ENCODE measurements at regions not wholly inside any gene's neighbourhood (a gene's known extent, or its start where the extent isn't known, plus 50 kb on each side); places are given as distances from the start of the nearest gene placed in this dataset.

DNA sequence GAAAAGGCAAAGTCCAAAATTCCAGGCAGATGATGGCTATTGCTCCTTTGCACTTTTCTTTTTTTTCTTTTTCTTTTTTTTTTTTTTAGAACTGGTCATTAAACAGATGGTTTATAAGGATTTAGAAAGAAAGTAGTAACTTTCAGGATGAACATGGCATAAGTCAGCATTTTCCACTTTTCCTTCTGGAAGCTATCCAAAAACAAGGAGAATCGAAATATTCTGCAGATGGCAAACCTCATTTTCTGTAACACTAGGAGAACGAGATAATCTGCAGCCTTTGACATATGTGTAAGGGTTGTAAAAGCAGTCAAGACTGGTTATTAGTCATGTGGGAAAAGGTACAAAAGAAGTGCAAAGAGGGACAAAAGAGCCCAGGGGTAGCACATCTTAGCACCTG is 69.1 kb upstream of the PUM3 start:
- ChIA-PET POLR2A (no interaction called here), CTCF (no interaction called here)
- H3K27ac ChIP-seq (ENCODE audit: extremely low read depth, low read depth, low read length), result no peak overlapping the region
- TF ChIP-seq ZNF530 (tag by site-specific recombination; IDR thresholded peaks at IDR 0.05; ENCODE audit: low read depth), result no peak
- TF ChIP-seq, protein P1, sequence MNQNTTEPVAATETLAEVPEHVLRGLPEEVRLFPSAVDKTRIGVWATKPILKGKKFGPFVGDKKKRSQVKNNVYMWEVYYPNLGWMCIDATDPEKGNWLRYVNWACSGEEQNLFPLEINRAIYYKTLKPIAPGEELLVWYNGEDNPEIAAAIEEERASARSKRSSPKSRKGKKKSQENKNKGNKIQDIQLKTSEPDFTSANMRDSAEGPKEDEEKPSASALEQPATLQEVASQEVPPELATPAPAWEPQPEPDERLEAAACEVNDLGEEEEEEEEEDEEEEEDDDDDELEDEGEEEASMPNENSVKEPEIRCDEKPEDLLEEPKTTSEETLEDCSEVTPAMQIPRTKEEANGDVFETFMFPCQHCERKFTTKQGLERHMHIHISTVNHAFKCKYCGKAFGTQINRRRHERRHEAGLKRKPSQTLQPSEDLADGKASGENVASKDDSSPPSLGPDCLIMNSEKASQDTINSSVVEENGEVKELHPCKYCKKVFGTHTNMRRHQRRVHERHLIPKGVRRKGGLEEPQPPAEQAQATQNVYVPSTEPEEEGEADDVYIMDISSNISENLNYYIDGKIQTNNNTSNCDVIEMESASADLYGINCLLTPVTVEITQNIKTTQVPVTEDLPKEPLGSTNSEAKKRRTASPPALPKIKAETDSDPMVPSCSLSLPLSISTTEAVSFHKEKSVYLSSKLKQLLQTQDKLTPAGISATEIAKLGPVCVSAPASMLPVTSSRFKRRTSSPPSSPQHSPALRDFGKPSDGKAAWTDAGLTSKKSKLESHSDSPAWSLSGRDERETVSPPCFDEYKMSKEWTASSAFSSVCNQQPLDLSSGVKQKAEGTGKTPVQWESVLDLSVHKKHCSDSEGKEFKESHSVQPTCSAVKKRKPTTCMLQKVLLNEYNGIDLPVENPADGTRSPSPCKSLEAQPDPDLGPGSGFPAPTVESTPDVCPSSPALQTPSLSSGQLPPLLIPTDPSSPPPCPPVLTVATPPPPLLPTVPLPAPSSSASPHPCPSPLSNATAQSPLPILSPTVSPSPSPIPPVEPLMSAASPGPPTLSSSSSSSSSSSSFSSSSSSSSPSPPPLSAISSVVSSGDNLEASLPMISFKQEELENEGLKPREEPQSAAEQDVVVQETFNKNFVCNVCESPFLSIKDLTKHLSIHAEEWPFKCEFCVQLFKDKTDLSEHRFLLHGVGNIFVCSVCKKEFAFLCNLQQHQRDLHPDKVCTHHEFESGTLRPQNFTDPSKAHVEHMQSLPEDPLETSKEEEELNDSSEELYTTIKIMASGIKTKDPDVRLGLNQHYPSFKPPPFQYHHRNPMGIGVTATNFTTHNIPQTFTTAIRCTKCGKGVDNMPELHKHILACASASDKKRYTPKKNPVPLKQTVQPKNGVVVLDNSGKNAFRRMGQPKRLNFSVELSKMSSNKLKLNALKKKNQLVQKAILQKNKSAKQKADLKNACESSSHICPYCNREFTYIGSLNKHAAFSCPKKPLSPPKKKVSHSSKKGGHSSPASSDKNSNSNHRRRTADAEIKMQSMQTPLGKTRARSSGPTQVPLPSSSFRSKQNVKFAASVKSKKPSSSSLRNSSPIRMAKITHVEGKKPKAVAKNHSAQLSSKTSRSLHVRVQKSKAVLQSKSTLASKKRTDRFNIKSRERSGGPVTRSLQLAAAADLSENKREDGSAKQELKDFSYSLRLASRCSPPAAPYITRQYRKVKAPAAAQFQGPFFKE (tag by site-specific recombination; IDR thresholded peaks at IDR 0.05; ENCODE audit: borderline replicate concordance), result no peak
- TF ChIP-seq, protein P2, sequence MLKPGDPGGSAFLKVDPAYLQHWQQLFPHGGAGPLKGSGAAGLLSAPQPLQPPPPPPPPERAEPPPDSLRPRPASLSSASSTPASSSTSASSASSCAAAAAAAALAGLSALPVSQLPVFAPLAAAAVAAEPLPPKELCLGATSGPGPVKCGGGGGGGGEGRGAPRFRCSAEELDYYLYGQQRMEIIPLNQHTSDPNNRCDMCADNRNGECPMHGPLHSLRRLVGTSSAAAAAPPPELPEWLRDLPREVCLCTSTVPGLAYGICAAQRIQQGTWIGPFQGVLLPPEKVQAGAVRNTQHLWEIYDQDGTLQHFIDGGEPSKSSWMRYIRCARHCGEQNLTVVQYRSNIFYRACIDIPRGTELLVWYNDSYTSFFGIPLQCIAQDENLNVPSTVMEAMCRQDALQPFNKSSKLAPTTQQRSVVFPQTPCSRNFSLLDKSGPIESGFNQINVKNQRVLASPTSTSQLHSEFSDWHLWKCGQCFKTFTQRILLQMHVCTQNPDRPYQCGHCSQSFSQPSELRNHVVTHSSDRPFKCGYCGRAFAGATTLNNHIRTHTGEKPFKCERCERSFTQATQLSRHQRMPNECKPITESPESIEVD (tag by site-specific recombination; IDR thresholded peaks at IDR 0.05), result no peak
- TF ChIP-seq, protein P3, sequence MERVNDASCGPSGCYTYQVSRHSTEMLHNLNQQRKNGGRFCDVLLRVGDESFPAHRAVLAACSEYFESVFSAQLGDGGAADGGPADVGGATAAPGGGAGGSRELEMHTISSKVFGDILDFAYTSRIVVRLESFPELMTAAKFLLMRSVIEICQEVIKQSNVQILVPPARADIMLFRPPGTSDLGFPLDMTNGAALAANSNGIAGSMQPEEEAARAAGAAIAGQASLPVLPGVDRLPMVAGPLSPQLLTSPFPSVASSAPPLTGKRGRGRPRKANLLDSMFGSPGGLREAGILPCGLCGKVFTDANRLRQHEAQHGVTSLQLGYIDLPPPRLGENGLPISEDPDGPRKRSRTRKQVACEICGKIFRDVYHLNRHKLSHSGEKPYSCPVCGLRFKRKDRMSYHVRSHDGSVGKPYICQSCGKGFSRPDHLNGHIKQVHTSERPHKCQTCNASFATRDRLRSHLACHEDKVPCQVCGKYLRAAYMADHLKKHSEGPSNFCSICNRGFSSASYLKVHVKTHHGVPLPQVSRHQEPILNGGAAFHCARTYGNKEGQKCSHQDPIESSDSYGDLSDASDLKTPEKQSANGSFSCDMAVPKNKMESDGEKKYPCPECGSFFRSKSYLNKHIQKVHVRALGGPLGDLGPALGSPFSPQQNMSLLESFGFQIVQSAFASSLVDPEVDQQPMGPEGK (tag by site-specific recombination; IDR thresholded peaks at IDR 0.05), result no peak
- no peaks in the 10 kb centered on the region for H3K36me3 ChIP-seq (ENCODE audit: control insufficient read depth in 2 of 2, insufficient read depth in 1 of 2, low read length in 2 of 2)
- H3K4me1 ChIP-seq (ENCODE audit: control insufficient read depth, insufficient read depth, low read length), result no peaks in the 10 kb centered on the region
- no peaks in the 10 kb centered on the region for H3K9me3 ChIP-seq (ENCODE audit: control insufficient read depth, insufficient read depth, low read depth, low read length)
- no peak overlapping the region for H3K4me3 ChIP-seq (ENCODE audit: low read depth, low read length)

DNA sequence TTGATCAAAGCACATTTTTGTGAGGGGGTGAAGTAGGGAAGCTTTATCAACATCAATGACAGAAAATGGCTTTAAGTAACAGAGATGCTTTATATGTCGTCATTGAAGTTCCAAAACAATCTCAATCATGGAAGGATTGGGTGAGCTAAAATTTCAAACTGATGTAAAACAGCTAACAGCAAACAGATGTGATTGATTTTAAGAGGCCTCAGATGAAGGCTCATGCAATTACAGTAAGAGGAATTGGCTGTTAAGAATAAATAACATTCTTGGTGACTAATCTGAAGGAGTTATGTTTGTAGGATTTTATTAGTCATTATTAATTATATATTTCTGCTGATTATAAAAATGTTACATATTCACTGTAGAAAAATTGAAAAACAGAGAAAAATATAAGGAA is 63.5 kb upstream of the PUM3 start:
- Histone ChIP-seq H3K9me3 (ENCODE audit: control insufficient read depth, insufficient read depth, low read depth, low read length) (no peaks in the 10 kb centered on the region), H3K4me3 (ENCODE audit: low read depth, low read length) (no peak overlapping the region), H3K27ac (ENCODE audit: extremely low read depth, low read depth, low read length) (no peak overlapping the region), H3K36me3 (ENCODE audit: control insufficient read depth in 2 of 2, insufficient read depth in 1 of 2, low read length in 2 of 2) (no peaks in the 10 kb centered on the region), H3K4me1 (ENCODE audit: control insufficient read depth, insufficient read depth, low read length) (no peaks in the 10 kb centered on the region)
- TF ChIP-seq ZNF530 (tag by site-specific recombination; IDR thresholded peaks at IDR 0.05; ENCODE audit: low read depth), result no peak
- TF ChIP-seq, protein P2 (tag by site-specific recombination; IDR thresholded peaks at IDR 0.05), result no peak
- no peak for TF ChIP-seq ZNF747 (tag by site-specific recombination; IDR thresholded peaks at IDR 0.05)
- no peak for TF ChIP-seq ZNF48 (tag by site-specific recombination; IDR thresholded peaks at IDR 0.05)
- no peak for TF ChIP-seq ZNF23 (tag by site-specific recombination; IDR thresholded peaks at IDR 0.05; ENCODE audit: borderline replicate concordance)
- TF ChIP-seq PRDM1 (tag by site-specific recombination; IDR thresholded peaks at IDR 0.05), result no peak
- no peak for TF ChIP-seq ZNF600 (tag by site-specific recombination; IDR thresholded peaks at IDR 0.05)
- TF ChIP-seq, protein P4, sequence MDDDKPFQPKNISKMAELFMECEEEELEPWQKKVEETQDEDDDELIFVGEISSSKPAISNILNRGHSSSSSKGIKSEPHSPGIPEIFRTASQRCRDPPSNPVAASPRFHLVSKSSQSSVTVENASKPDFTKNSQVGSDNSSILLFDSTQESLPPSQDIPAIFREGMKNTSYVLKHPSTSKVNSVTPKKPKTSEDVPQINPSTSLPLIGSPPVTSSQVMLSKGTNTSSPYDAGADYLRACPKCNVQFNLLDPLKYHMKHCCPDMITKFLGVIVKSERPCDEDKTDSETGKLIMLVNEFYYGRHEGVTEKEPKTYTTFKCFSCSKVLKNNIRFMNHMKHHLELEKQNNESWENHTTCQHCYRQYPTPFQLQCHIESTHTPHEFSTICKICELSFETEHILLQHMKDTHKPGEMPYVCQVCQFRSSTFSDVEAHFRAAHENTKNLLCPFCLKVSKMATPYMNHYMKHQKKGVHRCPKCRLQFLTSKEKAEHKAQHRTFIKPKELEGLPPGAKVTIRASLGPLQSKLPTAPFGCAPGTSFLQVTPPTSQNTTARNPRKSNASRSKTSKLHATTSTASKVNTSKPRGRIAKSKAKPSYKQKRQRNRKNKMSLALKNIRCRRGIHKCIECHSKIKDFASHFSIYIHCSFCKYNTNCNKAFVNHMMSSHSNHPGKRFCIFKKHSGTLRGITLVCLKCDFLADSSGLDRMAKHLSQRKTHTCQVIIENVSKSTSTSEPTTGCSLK (tag by site-specific recombination; IDR thresholded peaks at IDR 0.05), result no peak
- POLR2A ChIA-PET, result no interaction called here
- CTCF ChIA-PET, result interaction anchor here (0.7 to 1.3 kb wide), 3 partner anchors 13 to 272 kb away, joined by 3 to 4 read pairs (median 3); no protein-coding TSS in a partner anchor

Data from HEK293 (cell line).